H9 (cell line): ENCODE measurements at regions not wholly inside any gene's neighbourhood (a gene's known extent, or its start where the extent isn't known, plus 50 kb on each side); places are given as distances from the start of the nearest gene placed in this dataset.
"Not testable (repeated sequence)": the region's sequence is repeated elsewhere in the genome, so short reads cannot be mapped to it uniquely, and the experiment has no call there.

Source experiments
- DNase-seq: peaks from one replicate; pipeline ENCODE4 v3.0.0-alpha.2; 2017
- H2AFZ ChIP-seq: one replicate; pipeline ENCODE4 v1.6.1; 2013; ENCODE audit warnings: mild to moderate bottlenecking, low read length, control low read depth, moderate library complexity
- H2AK5ac ChIP-seq: 2 replicates; pipeline ENCODE4 v1.6.1; 2013; ENCODE audit warnings: low read length, control low read depth, mixed read lengths; ENCODE audit not compliant: insufficient read length
- H2BK120ac ChIP-seq: one replicate; pipeline ENCODE4 v1.6.1; 2013; ENCODE audit warnings: low read depth, mild to moderate bottlenecking, low read length, control low read depth, inconsistent platforms; ENCODE audit not compliant: poor library complexity, severe bottlenecking
- H2BK12ac ChIP-seq: 2 replicates; pipeline ENCODE4 v1.6.1; 2013; ENCODE audit warnings: low read length, control low read depth, mixed read lengths, low read depth; ENCODE audit not compliant: insufficient read length
- H2BK15ac ChIP-seq: 2 replicates; pipeline ENCODE4 v1.6.1; 2013; ENCODE audit warnings: low read depth, low read length, control low read depth
- H2BK20ac ChIP-seq: one replicate; pipeline ENCODE4 v1.6.1; 2013; ENCODE audit warnings: low read depth, mild to moderate bottlenecking, low read length, control low read depth, inconsistent platforms; ENCODE audit not compliant: poor library complexity, severe bottlenecking
- H2BK5ac ChIP-seq: 2 replicates; pipeline ENCODE4 v1.6.1; 2013; ENCODE audit warnings: low read length, control low read depth, mixed read lengths; ENCODE audit not compliant: insufficient read length
- H3K14ac ChIP-seq: 2 replicates; pipeline ENCODE4 v1.6.1; 2013; ENCODE audit warnings: low read length, control low read depth; ENCODE audit not compliant: insufficient read depth
- H3K18ac ChIP-seq: 2 replicates; pipeline ENCODE4 v1.6.1; 2013; ENCODE audit warnings: low read depth, mild to moderate bottlenecking, mixed read lengths, low read length, control low read depth; ENCODE audit not compliant: insufficient read length
- H3K23ac ChIP-seq: 2 replicates; pipeline ENCODE4 v1.6.1; 2013; ENCODE audit warnings: low read length, control low read depth, mixed read lengths, low read depth; ENCODE audit not compliant: insufficient read length
- H3K23me2 ChIP-seq: 2 replicates; pipeline ENCODE4 v1.6.1; 2013; ENCODE audit warnings: low read depth, mild to moderate bottlenecking, mixed read lengths, low read length, control low read depth; ENCODE audit not compliant: insufficient read length, poor library complexity, severe bottlenecking
- H3K27ac ChIP-seq: 2 replicates; pipeline ENCODE4 v1.5.1; 2013; ENCODE audit warnings: low read length, control low read depth, mixed read lengths, low read depth; ENCODE audit not compliant: insufficient read length
- H3K27me3 ChIP-seq: 2 replicates; pipeline ENCODE4 v1.6.1; 2013; ENCODE audit warnings: low read length, control low read depth, inconsistent platforms; ENCODE audit not compliant: insufficient read depth
- H3K4ac ChIP-seq: 2 replicates; pipeline ENCODE4 v1.6.1; 2013; ENCODE audit warnings: low read depth, mild to moderate bottlenecking, control low read depth, inconsistent platforms, low read length, moderate library complexity
- H3K4me1 ChIP-seq: 2 replicates; pipeline ENCODE4 v1.6.1; 2013; ENCODE audit warnings: low read length, control low read depth, inconsistent platforms; ENCODE audit not compliant: insufficient read depth
- H3K4me2 ChIP-seq: 2 replicates; pipeline ENCODE4 v1.6.1; 2013; ENCODE audit warnings: low read length, control low read depth, mixed read lengths; ENCODE audit not compliant: insufficient read length, insufficient read depth
- H3K56ac ChIP-seq: 2 replicates; pipeline ENCODE4 v1.6.1; 2013; ENCODE audit warnings: low read depth, mild to moderate bottlenecking, mixed read lengths, low read length, control low read depth; ENCODE audit not compliant: insufficient read length
- H3K79me1 ChIP-seq: 2 replicates; pipeline ENCODE4 v1.6.1; 2013; ENCODE audit warnings: low read depth, mild to moderate bottlenecking, moderate library complexity, low read length, control low read depth, inconsistent platforms; ENCODE audit not compliant: insufficient read depth, poor library complexity, severe bottlenecking
- H3K79me2 ChIP-seq: 2 replicates; pipeline ENCODE4 v1.6.1; 2013; ENCODE audit warnings: low read length, control low read depth, inconsistent platforms; ENCODE audit not compliant: insufficient read depth
- H3K9ac ChIP-seq: 2 replicates; pipeline ENCODE4 v1.6.1; 2013; ENCODE audit warnings: low read length, control low read depth, mixed read lengths; ENCODE audit not compliant: insufficient read length; ENCODE audit errors: extremely low read depth
- H3K9me3 ChIP-seq: one replicate; pipeline ENCODE4 v1.6.1; 2013; ENCODE audit warnings: low read depth, low read length, inconsistent platforms; ENCODE audit not compliant: control insufficient read depth
- H3T11ph ChIP-seq: one replicate; pipeline ENCODE4 v1.6.1; 2013; ENCODE audit warnings: mild to moderate bottlenecking, low read length, control low read depth, inconsistent platforms
- H4K20me1 ChIP-seq: one replicate; pipeline ENCODE4 v1.6.1; 2013; ENCODE audit not compliant: control insufficient read depth, insufficient read length, insufficient read depth
- H4K5ac ChIP-seq: 2 replicates; pipeline ENCODE4 v1.6.1; 2013; ENCODE audit warnings: low read depth, mild to moderate bottlenecking, mixed read lengths, low read length, control low read depth; ENCODE audit not compliant: insufficient read length
- H4K8ac ChIP-seq: replicated peaks from 2 replicates; pipeline ENCODE4 v1.6.1; 2013; ENCODE audit warnings: low read length, control low read depth, mixed read lengths, low read depth; ENCODE audit not compliant: insufficient read length
- H4K91ac ChIP-seq: 2 replicates; pipeline ENCODE4 v1.6.1; 2013; ENCODE audit warnings: low read depth, mild to moderate bottlenecking, moderate library complexity, mixed read lengths, low read length, control low read depth; ENCODE audit not compliant: insufficient read length
- H3K27ac Mint-ChIP-seq, 3 experiments: 2 replicates in 2 of 3; 3 replicates in 1 of 3; pipeline ENCODE4 v1.8.0; 2020 to 2021; ENCODE audit warnings: mixed read lengths in 3 of 3, mild to moderate bottlenecking in 1 of 3, moderate library complexity in 1 of 3
- H3K27me3 Mint-ChIP-seq: 2 replicates; pipeline ENCODE4 v1.8.0; 2021; ENCODE audit warnings: low read depth, mild to moderate bottlenecking, moderate library complexity, mixed read lengths
- H3K36me3 Mint-ChIP-seq, 3 experiments: 2 replicates in 2 of 3; 3 replicates in 1 of 3; pipeline ENCODE4 v1.8.0; 2020 to 2021; ENCODE audit warnings: low read depth in 3 of 3, mixed read lengths in 3 of 3; ENCODE audit not compliant: insufficient read depth in 1 of 3
- H3K4me1 Mint-ChIP-seq, 2 experiments: 2 replicates each; pipeline ENCODE4 v1.8.0; 2020; ENCODE audit warnings: mixed read lengths in 2 of 2
- H3K4me3 Mint-ChIP-seq, 2 experiments: 2 replicates in 1 of 2; 3 replicates in 1 of 2; pipeline ENCODE4 v1.8.0; 2020 to 2021; ENCODE audit warnings: mild to moderate bottlenecking in 2 of 2, mixed read lengths in 2 of 2, moderate library complexity in 1 of 2
- H3K9me3 Mint-ChIP-seq, 2 experiments: 2 replicates in 1 of 2; 3 replicates in 1 of 2; pipeline ENCODE4 v1.8.0; 2020; ENCODE audit warnings: mild to moderate bottlenecking in 2 of 2, mixed read lengths in 2 of 2, moderate library complexity in 1 of 2
- WGBS: extraction: QIAGEN DNeasy Blood & Tissue Kit; methylation state at CpG from one replicate; pipeline ENCODE4 v1.1.7; 2013; ENCODE audit warnings: missing lambda C conversion rate, low lambda C conversion rate, mixed read lengths; ENCODE audit not compliant: insufficient read length; ENCODE audit errors: extremely low coverage; 5-methylcytosine and 5-hydroxymethylcytosine counted together
- TF ChIP-seq, protein P1 (sequence below): fragments of 200-600 bp; sonication (generic); conservative IDR thresholded peaks from 3 replicates; pipeline ENCODE4 v1.8.0; 2021; ENCODE audit warnings: antibody characterized with exemption, mild to moderate bottlenecking

DNA sequence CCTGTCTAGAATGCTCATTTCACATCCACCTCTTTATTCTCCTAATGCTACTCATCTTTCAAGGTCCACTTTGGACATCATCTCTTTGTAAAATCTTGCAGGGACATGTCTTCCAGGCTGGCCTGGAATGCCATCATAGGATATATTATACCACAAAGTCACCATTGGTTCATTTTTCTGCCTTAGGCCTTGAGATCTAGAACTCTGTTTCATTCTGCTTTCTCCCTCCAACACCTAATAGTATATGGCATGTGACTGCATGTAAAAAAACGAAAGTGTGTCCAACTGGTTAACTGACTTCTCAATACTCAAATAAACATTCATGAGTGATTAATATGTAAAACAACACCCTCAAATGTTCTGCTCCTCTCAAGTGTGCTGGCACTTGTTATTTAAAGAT lies 84.1 kb downstream of the RGS2 start:
- H3K23me2 ChIP-seq, result no peaks in the 10 kb centered on the region
- no peaks in the 10 kb centered on the region; the same call in 1 of the 2 replicates for H3K79me2 ChIP-seq
- no peak overlapping the region for H2BK20ac ChIP-seq
- H3K27ac ChIP-seq, result no peak overlapping the region
- no peak overlapping the region for H2BK15ac ChIP-seq
- no peak overlapping the region for H2AK5ac ChIP-seq
- H3T11ph ChIP-seq, result no peak overlapping the region
- Mint-ChIP-seq H3K9me3 (no peaks in the 10 kb centered on the region; a peak in 1 of 5 replicates), H3K36me3 (peaks cover 0 to 2% (median 0%) of the 10 kb centered on the region in 3 experiments; a peak in 3 of 7 replicates), H3K27me3 (no peaks in the 10 kb centered on the region), H3K4me3 (no peak overlapping the region), H3K27ac (no peak overlapping the region), H3K4me1 (peaks cover 5% of the 10 kb centered on the region in 2 experiments)
- H2BK120ac ChIP-seq, result no peak overlapping the region
- no peaks in the 10 kb centered on the region for H3K27me3 ChIP-seq
- H3K56ac ChIP-seq, result no peak overlapping the region
- no peaks in the 10 kb centered on the region for H4K20me1 ChIP-seq
- H2BK5ac ChIP-seq, result no peak overlapping the region
- H2AFZ ChIP-seq, result no peak overlapping the region
- TF ChIP-seq, protein P1, sequence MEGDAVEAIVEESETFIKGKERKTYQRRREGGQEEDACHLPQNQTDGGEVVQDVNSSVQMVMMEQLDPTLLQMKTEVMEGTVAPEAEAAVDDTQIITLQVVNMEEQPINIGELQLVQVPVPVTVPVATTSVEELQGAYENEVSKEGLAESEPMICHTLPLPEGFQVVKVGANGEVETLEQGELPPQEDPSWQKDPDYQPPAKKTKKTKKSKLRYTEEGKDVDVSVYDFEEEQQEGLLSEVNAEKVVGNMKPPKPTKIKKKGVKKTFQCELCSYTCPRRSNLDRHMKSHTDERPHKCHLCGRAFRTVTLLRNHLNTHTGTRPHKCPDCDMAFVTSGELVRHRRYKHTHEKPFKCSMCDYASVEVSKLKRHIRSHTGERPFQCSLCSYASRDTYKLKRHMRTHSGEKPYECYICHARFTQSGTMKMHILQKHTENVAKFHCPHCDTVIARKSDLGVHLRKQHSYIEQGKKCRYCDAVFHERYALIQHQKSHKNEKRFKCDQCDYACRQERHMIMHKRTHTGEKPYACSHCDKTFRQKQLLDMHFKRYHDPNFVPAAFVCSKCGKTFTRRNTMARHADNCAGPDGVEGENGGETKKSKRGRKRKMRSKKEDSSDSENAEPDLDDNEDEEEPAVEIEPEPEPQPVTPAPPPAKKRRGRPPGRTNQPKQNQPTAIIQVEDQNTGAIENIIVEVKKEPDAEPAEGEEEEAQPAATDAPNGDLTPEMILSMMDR, result no peak
- WGBS, result no CpG with 5 or more reads among the region's 1 CpG
- H3K23ac ChIP-seq, result no peak overlapping the region
- no peak overlapping the region for H3K4ac ChIP-seq
- H3K79me1 ChIP-seq, result no peaks in the 10 kb centered on the region
- H3K9me3 ChIP-seq, result no peaks in the 10 kb centered on the region
- no peak overlapping the region for H3K4me2 ChIP-seq
- no peak overlapping the region for H4K8ac ChIP-seq
- no peak for DNase-seq
- no peak overlapping the region for H3K14ac ChIP-seq
- no peak overlapping the region for H4K5ac ChIP-seq
- H4K91ac ChIP-seq, result no peak overlapping the region
- H3K4me1 ChIP-seq, result peaks cover 2% of the 10 kb centered on the region; the same call in 1 of the 2 replicates
- no peak overlapping the region for H2BK12ac ChIP-seq
- H3K9ac ChIP-seq, result no peak overlapping the region
- H3K18ac ChIP-seq, result no peak overlapping the region

DNA sequence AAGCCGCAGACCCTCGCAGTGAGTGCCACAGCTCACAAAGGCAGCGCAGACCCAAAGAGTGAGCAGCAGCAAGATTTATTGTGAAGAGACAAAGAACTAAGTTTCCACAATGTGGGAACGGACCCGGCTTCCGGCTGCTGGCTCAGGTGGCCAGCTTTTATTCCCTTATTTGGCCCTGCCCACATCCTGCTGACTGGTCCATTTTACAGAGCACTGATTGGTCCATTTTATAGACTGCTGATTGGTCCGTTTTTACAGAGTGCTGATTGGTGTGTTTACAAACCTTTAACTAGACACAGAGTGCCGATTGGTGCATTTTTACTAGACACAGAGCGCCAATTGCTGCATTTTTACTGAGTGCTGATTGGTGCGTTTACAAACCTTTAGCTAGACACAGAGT lies 86.6 kb downstream of the RGS2 start:
- not testable (repeated sequence) for H3K4me2 ChIP-seq, H4K91ac ChIP-seq, DNase-seq, H4K8ac ChIP-seq, H3K9me3 Mint-ChIP-seq, H3K23ac ChIP-seq, H2BK15ac ChIP-seq, H3K9me3 ChIP-seq, H3K36me3 Mint-ChIP-seq, H3K18ac ChIP-seq, H3K56ac ChIP-seq, H2BK12ac ChIP-seq, H3K27me3 ChIP-seq, H3K4me1 ChIP-seq, H2AK5ac ChIP-seq, H4K5ac ChIP-seq, H2BK120ac ChIP-seq, H2BK5ac ChIP-seq, H3K14ac ChIP-seq, H3K27ac ChIP-seq, H4K20me1 ChIP-seq, H2AFZ ChIP-seq, H3K79me1 ChIP-seq, H3K4me1 Mint-ChIP-seq, H3K27me3 Mint-ChIP-seq, H3T11ph ChIP-seq, H3K79me2 ChIP-seq, H3K4ac ChIP-seq, H3K9ac ChIP-seq, H2BK20ac ChIP-seq, H3K23me2 ChIP-seq, H3K4me3 Mint-ChIP-seq
- H3K27ac Mint-ChIP-seq, result peak overlapping the region in 2 of 3 experiments; percentile 57 to 86; a peak in 2 of 7 replicates
- WGBS, result no CpG with 5 or more reads among the region's 10 CpGs
